ENCODE measurements at regions not wholly inside any gene's neighbourhood (a gene's known extent, or its start where the extent isn't known, plus 50 kb on each side); places are given as distances from the start of the nearest gene placed in this dataset.

- Histone ChIP-seq H4K20me1 (ENCODE audit: low read depth) (no peaks in the 10 kb centered on the region), H3K4me1 (peaks cover 32% of the 10 kb centered on the region), H3K36me3 (no peaks in the 10 kb centered on the region), H3K4me2 (no peak overlapping the region), H3K27ac (no peak overlapping the region), H3K4me3 (no peak overlapping the region), H3K27me3 (no peaks in the 10 kb centered on the region), H3F3A (ENCODE audit: low read depth) (no peaks in the 10 kb centered on the region), H3K79me2 (ENCODE audit: low read depth) (no peaks in the 10 kb centered on the region), H2AFZ (replicated peaks) (no peak overlapping the region), H3K9ac (no peak overlapping the region), H3K9me3 (ENCODE audit: low read depth) (no peaks in the 10 kb centered on the region)
- H3K27me3 Mint-ChIP-seq (ENCODE audit: insufficient read depth, low read depth), result peaks cover 7% of the 10 kb centered on the region
- H3K4me1 Mint-ChIP-seq, result peaks cover 27% of the 10 kb centered on the region
- H3K27ac Mint-ChIP-seq, result no peak overlapping the region
- TF ChIP-seq EZH2phosphoT487 (IDR thresholded peaks at IDR 0.05), result no peak
- no peak for TF ChIP-seq EZH2 (IDR thresholded peaks at IDR 0.05)
- TF ChIP-seq CTCF (IDR thresholded peaks at IDR 0.05), result no peak
- no peak for DNase-seq (ENCODE audit: low spot score)
- no peak overlapping the region for H3K4me3 Mint-ChIP-seq
- H3K9me3 Mint-ChIP-seq, result no peaks in the 10 kb centered on the region
- no peaks in the 10 kb centered on the region for H3K36me3 Mint-ChIP-seq
Observed at GRCh38 chr10:8405596-8405995, 351.1 kb downstream of the GATA3 start.

- no peak for DNase-seq (ENCODE audit: low spot score)
- Histone ChIP-seq H2AFZ (replicated peaks) (no peak overlapping the region), H3K9me3 (ENCODE audit: low read depth) (no peaks in the 10 kb centered on the region), H3K4me3 (no peak overlapping the region), H3K4me1 (peaks cover 31% of the 10 kb centered on the region), H3K79me2 (ENCODE audit: low read depth) (no peaks in the 10 kb centered on the region), H3F3A (ENCODE audit: low read depth) (no peaks in the 10 kb centered on the region), H3K36me3 (no peaks in the 10 kb centered on the region), H4K20me1 (ENCODE audit: low read depth) (no peaks in the 10 kb centered on the region), H3K27me3 (no peaks in the 10 kb centered on the region), H3K27ac (no peak overlapping the region), H3K4me2 (no peak overlapping the region), H3K9ac (no peak overlapping the region)
- no peaks in the 10 kb centered on the region for H3K9me3 Mint-ChIP-seq
- H3K4me1 Mint-ChIP-seq, result peaks cover 13% of the 10 kb centered on the region
- no peak overlapping the region for H3K4me3 Mint-ChIP-seq
- peaks cover 3% of the 10 kb centered on the region for H3K27me3 Mint-ChIP-seq (ENCODE audit: insufficient read depth, low read depth)
- no peak overlapping the region for H3K27ac Mint-ChIP-seq
- no peak for TF ChIP-seq EZH2 (IDR thresholded peaks at IDR 0.05)
- no peak for TF ChIP-seq EZH2phosphoT487 (IDR thresholded peaks at IDR 0.05)
- no peak for TF ChIP-seq CTCF (IDR thresholded peaks at IDR 0.05)
- no peaks in the 10 kb centered on the region for H3K36me3 Mint-ChIP-seq
Observed at GRCh38 chr10:8407501-8408021, 353.1 kb downstream of the GATA3 start.

DNA sequence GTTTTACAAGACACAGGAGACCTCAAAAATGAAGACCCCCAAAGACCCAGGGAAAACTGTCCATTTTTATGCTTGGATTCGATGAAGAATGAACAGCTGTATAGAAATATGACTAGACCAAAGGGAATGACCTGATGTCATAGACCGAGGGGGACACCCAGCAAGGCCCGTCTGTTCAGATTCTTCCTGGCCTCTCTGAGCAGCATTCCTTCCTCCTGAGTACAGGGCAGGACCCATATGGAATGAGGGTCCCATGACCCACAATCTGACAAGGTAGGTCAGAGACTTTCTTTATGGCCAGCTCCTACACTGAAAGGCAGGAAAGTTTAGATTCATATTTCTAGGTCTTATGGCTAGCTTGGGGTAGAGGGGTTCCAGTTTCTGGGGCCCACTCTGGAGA is 356.0 kb downstream of the GATA3 start:
- TF ChIP-seq CTCF (IDR thresholded peaks at IDR 0.05) (no peak), EZH2 (IDR thresholded peaks at IDR 0.05) (no peak), EZH2phosphoT487 (IDR thresholded peaks at IDR 0.05) (no peak)
- H3K4me1 Mint-ChIP-seq, result no peaks in the 10 kb centered on the region
- Histone ChIP-seq H3F3A (ENCODE audit: low read depth) (no peaks in the 10 kb centered on the region), H3K36me3 (no peaks in the 10 kb centered on the region), H3K4me3 (no peak overlapping the region), H3K79me2 (ENCODE audit: low read depth) (no peaks in the 10 kb centered on the region), H3K9ac (no peak overlapping the region), H3K4me1 (peaks cover 5% of the 10 kb centered on the region), H3K27ac (no peak overlapping the region), H2AFZ (replicated peaks) (no peak overlapping the region), H3K9me3 (ENCODE audit: low read depth) (no peaks in the 10 kb centered on the region), H3K4me2 (no peak overlapping the region), H4K20me1 (ENCODE audit: low read depth) (no peaks in the 10 kb centered on the region), H3K27me3 (no peaks in the 10 kb centered on the region)
- no peak for DNase-seq (ENCODE audit: low spot score)
- no peak overlapping the region for H3K4me3 Mint-ChIP-seq
- H3K27me3 Mint-ChIP-seq (ENCODE audit: insufficient read depth, low read depth), result peaks cover 2% of the 10 kb centered on the region
- no peaks in the 10 kb centered on the region for H3K9me3 Mint-ChIP-seq
- peak overlapping the region; percentile 29 for H3K27ac Mint-ChIP-seq
- no peaks in the 10 kb centered on the region for H3K36me3 Mint-ChIP-seq

Data from neural progenitor cell (in vitro differentiated cells).